Fibroblast of villous mesenchyme (primary cell): ENCODE measurements at regions not wholly inside any gene's neighbourhood (a gene's known extent, or its start where the extent isn't known, plus 50 kb on each side); places are given as distances from the start of the nearest gene placed in this dataset.
"Not testable (repeated sequence)": the region's sequence is repeated elsewhere in the genome, so short reads cannot be mapped to it uniquely, and the experiment has no call there.

ENCODE experiments used
- DNase-seq: peaks from one replicate; pipeline ENCODE4 v3.0.0-alpha.2; 2010; ENCODE audit warnings: low read depth
- H3K4me3 ChIP-seq: 2 replicates; pipeline ENCODE4 v1.5.1; 2011; ENCODE audit warnings: low read depth, mild to moderate bottlenecking, low read length
- CTCF ChIP-seq: IDR thresholded peaks from 2 replicates; pipeline ENCODE4 v1.5.1; 2012; ENCODE audit warnings: low read depth, mild to moderate bottlenecking, low read length; ENCODE audit not compliant: insufficient read depth

GRCh38 chr7:3146571-3147226 lies 103.0 kb upstream of the CARD11 start:
- no peak for TF ChIP-seq CTCF
- H3K4me3 ChIP-seq: no peak overlapping the region
- no peak for DNase-seq

- not testable (repeated sequence) for H3K4me3 ChIP-seq, DNase-seq
Observed at GRCh38 chr7:3148471-3148870, 104.8 kb upstream of the CARD11 start.

- H3K4me3 ChIP-seq: no peak overlapping the region
- no peak for TF ChIP-seq CTCF
- DNase-seq: no peak
Observed at GRCh38 chr7:3149231-3149995, 105.7 kb upstream of the CARD11 start.

GRCh38 chr7:3150027-3150426 lies 106.4 kb upstream of the CARD11 start:
- no peak overlapping the region for H3K4me3 ChIP-seq
- no peak for DNase-seq
- TF ChIP-seq CTCF: no peak

- no peak for DNase-seq
- no peak for TF ChIP-seq CTCF
- no peak overlapping the region for H3K4me3 ChIP-seq
Observed at GRCh38 chr7:3151784-3152183, 108.1 kb upstream of the CARD11 start.

GRCh38 chr7:3152714-3153113 lies 109.0 kb upstream of the CARD11 start:
- TF ChIP-seq CTCF: no peak
- no peak overlapping the region for H3K4me3 ChIP-seq
- DNase-seq: no peak

- no peak for TF ChIP-seq CTCF
- H3K4me3 ChIP-seq: no peak overlapping the region
- no peak for DNase-seq
Observed at GRCh38 chr7:3153118-3153517, 109.5 kb upstream of the CARD11 start.
